EH (cell line): ENCODE measurements at regions not wholly inside any gene's neighbourhood (a gene's known extent, or its start where the extent isn't known, plus 50 kb on each side); places are given as distances from the start of the nearest gene placed in this dataset.
A peak's percentile ranks its signal among the peaks of the same experiment; 100 is the strongest.
"Not testable (repeated sequence)": the region's sequence is repeated elsewhere in the genome, so short reads cannot be mapped to it uniquely, and the experiment has no call there.

Source experiments
- DNase-seq: peaks from one replicate; pipeline ENCODE4 v3.0.0-alpha.2; 2015; ENCODE audit warnings: low read depth

DNA sequence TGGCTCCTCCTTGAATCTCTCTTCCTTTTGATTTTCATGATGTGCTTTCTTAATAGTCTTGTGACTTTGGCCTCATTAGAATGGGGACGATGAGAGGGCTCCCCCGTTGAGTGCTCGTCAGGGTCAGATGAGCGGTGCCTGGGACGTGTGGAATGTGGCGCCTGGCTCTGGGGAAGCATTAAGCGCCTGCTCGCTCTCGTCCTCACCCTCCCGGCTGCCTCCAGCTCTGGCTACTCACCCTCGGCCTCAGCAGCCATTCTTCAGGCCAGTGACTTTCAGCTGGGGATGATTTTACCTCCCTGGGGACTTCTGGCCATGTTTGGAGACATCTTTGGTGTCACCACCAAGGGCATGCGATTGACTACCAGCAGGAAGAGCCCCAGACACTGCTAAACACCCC, 69.7 kb downstream of the RPS6KA4 start:
- DNase-seq: no peak

DNA sequence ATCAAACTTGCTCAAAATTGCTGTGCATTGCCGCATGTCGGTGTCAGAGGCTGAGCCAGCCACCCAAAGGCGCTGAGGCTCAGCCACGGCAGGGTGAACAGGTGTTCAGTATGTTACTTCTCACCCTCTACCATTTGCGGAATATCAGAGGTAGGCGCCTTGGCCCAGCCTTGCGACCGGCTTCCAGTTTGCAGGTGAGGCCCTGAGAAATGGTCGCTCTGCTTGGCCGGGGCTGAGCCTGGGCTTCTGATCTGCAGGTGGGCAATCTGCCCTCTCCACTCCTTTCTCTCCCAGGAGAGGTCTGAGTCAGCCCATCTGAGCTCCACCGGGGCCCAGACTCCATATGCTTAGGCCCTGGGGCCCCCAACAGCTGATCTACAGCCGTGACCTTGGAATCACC, 71.0 kb downstream of the RPS6KA4 start:
- DNase-seq: no peak

DNA sequence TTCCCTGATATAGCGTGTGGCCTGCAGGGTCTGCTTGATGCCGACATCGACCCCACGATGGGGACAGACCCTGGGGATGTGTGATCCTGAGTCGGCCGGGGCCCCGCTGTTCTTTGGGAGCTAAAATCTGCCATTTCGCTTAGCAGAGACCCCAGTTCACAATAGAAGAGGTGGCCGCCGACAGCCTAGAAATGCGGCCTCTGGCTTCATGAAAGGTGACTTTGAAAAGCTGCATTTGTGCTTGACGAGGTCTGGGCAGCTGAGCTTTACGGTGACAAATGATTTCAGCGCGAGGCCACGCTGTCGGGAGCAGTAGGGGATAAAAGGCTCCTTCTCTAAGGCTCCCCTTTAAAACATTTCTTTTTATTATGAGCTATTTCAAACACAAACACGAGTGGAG, 71.7 kb downstream of the RPS6KA4 start:
- DNase-seq: no peak

DNA sequence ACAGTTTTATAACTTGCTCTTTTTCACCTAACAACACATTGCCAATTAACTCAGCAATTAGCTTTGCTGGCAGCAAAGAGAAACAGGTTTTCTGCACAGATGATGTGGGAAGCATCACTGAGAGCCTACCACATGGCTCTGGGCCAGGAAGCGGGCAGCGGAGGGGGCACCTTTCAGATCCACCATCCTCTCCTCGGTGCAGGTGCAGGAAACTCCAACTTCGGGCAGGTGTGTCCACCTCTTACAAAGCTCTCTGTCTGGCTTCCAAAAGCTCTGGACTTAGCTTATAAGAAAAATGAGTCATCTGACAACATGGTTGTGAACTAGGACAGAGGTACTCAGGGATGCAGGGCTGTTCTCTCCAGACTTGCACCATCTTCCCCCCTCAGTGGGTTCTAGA, 77.0 kb downstream of the RPS6KA4 start:
- DNase-seq: no peak

DNA sequence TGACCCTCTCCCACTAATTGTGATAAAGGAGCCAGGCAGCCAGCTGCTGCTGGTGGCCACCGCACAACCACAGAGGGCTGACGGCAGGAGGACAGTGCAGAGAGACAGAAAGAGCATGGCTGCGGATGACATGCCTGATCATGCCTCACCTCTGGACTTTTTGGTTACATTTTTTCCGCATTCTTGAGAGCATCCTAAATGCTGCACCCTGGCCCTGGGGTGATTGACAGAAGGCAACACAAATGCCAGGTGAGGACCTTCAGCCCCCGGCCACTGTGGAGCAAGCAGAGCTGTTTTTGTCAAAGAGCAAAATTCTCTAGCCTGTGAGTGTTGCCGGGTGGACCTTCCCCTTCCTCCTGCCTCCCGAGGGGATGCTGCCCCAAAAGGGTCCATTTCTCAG, 78.5 kb downstream of the RPS6KA4 start:
- DNase-seq: no peak

DNA sequence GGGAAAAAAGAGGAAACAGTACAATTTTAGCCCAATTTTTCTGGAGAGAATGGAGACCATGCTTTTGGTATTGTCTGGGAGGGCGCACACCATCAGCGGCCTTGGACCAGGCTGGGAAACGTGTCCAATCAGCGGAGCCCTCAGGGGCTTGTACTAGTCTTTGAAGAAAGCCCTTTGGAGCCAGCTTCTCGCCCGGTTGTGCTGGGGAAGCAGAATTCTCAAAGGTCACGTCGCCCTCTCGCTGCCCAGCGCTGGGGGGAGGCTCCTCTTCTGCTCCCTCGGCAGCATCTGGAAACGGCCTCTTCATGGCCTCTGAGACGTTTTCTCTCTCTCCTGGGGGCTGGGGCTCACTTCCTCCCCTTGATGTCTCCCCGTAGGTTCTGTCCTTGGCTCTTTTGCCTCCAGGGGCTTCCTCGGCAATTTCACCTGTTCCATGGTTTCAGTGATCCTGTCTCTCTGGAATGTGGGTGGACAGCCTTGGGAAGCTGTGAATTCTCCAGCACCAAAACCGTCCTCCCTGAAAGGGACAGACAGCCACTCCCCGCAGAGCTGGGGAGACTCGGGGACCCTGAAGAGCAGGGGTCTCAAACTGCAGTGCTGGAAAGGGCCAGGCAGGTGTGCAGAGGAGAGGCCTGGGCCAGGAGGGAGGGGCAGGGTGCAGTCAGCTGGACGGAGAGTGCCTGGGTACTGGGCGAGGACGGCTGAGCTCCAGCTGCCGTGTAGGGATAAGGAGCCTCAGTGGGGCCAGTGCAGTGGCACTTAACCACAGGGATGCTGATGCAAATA, 80.2 kb downstream of the RPS6KA4 start:
- no peak for DNase-seq

DNA sequence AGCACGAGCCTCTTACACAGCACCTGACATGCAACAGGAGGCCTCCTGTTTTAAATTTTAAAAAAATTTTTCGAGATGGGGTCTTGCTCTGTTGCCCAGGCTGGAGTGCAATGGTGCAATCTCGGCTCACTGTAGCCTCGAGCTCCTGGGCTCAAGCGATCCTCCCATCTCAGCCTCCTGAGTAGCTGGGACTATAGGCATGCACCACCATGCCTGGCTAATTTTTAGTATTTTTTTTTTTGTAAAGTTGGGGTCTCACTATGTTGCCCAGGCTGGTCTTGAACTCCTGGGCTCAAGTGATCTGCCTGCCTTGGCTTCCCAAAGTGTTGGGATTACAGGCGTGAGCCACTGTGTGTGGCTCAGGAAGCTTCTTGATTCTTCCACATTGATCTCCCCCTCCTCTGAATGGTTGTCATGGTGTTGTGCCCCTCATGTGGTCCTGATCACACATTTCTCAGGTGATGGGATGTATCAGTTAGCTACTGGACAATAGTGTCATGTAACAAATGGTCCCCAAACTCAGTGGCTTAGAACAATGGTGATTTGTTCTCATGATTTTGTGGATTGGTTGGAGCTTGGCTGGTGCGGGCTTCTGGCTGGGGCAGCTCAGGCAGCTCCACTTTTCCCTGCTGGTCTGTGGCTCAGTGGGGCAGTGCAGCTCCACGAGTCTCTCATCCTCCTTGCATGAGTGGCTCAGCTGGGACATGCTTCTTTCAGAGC, 81.0 kb downstream of the RPS6KA4 start:
- DNase-seq: not testable (repeated sequence)

DNA sequence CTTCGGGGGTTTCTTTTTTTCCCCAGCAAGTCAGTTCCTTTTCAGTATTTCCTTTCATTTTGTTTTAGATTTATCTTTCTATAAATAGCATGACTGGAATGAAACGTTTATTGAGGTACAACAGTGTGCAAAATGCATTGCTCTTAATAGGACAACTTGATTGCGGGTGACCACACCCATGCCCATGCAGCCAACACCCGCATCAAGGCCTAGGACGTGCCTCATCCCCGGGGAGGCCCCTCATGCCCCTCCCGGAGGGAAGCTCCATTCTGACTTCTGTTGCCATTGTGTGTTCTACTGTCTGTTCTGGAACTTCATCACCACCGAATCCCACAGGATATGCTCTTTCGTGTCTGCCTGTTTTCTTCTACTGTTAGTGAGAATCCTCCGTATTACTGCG, 82.2 kb downstream of the RPS6KA4 start:
- no peak for DNase-seq

DNA sequence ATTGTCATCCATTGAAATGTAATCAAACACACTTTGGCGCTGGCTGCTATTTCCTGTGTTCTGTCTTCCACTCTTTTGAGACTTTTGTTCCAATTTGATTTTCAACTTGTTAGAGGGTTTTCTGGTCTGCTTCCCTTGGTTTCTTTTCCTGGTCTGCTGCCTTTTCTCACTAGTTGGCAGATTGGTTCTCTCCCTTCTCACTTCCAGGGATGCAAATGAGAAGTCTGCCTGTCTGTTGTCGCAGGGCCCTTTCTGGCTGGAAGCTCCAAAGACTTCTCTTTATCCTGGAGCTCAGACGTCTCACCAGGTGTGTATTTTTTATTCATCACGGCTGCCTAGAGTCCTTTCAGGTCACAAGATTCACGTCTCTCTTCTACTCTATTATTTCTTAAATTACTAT, 84.0 kb downstream of the RPS6KA4 start:
- DNase-seq: no peak

DNA sequence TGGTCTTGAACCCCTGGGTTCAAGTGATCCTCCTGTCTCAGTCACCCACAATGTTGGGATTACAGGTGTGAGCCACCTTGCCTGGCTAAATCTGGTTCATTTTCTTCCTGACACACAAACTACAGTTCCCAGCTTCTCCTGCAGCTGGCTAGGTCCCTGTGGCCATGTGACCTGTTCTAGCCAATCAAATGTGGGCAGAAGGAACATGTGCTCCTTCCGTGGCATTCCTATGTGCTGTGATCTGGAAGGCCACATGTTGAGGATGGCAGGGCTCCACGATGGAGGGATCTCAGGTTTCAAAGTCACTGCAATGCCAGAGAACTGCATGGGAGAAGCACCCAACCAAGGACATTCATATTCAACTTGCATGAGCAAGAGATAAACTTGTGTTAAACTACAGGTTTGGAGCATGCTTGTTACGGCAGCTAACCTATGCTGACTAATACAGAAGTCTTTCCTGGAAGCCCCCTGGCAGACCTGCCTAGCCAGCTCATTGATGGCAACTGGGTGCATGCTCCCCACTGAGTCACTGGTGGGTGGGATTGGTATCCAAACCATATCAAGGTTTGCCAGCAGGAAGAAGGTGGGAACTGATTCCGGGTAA, 86.0 kb downstream of the RPS6KA4 start:
- DNase-seq: peak; percentile 57

DNA sequence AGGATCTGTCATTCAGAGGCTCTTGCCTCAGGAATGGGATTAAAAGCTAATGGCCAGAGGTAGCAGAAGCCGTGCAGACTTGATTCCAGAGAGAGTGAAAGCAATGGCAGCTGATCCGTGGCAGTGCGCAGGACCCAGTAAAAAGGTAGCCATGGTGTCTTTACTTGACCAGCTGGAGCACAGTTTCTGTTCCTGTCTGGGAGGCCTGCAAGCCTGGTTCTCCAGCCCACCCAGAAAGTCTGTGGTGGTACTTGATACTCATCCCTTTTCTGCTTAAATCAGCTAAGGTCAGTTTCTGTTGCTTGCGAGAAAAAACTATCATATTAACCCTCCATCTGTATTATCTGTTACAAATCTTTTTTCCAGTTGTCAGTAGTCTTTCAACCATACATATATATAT, 86.7 kb downstream of the RPS6KA4 start:
- no peak for DNase-seq

DNA sequence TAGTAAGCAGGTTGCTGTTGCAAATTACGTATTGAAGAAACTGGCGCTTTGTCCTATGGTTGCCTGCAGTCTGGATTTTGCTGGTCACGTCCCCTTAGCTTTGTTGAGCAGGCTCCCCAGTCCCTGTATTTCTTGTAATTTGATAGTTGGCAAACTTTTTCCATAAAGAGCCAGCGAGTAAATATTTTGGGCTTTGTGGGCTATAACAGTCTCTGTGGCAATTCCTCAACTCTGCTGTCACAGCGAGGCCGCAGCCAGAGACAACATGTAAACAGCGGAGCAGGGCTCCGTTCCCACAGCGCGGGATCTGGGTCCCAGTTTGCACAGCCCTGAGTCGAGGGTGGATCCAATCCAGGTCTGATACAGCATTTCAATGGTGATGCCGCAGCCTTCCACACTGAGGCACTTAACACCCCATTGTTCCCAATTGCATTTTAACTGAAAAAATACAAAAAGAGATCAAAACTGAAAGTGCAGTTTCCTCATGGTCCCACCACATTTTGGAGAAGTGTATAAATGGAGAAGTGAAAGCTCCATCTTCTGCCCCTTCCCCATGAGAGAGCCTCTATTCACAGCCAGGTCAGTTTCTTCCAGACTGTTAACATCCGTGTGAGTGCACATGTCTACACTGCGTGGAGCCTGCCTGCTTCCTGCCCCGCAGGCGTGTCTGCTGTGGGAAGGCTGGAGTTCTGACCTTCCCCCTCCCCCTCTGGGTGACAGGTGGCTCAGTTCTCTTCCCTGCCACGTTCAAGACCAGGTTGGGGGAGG, 89.1 kb downstream of the RPS6KA4 start:
- peak; percentile 56 for DNase-seq

DNA sequence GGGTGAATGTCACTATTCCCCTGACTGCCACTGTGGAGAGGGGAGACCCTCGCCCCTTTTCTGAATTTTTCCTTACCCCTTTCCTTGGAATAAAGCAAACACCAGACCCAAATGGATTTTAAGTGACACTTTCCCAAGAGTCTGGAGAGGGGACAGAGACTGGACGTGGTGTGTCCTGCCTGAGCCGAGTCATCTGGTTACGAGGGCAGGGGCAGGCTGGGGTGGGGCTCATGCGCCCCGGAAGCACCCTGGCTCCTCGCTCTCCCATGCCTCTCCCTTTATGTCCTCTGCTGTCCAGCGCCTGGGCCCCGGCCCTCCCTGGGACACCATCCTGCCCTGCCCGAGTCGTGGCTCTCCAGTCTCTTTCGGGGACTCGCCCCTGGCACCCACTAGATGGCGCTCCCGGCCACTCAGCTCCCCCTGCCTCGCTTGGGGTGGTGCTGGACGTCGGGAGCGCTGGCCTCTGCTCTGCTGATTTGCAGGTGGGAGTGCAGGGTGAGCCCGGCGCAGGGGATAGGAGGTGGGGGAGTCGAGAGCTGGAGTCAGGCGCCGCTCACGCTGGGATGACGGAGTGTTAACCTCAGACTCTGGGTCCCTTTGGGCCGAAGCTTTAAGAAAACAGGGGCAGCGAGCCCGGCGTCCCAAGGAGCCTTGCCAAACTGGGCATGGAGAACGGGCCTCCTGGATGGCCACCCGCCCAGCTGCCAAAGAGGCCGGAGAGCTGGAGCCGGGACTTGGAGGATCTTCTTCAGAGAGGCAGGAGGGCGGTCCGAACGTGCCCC, 89.8 kb downstream of the RPS6KA4 start:
- DNase-seq: peak; percentile 77

DNA sequence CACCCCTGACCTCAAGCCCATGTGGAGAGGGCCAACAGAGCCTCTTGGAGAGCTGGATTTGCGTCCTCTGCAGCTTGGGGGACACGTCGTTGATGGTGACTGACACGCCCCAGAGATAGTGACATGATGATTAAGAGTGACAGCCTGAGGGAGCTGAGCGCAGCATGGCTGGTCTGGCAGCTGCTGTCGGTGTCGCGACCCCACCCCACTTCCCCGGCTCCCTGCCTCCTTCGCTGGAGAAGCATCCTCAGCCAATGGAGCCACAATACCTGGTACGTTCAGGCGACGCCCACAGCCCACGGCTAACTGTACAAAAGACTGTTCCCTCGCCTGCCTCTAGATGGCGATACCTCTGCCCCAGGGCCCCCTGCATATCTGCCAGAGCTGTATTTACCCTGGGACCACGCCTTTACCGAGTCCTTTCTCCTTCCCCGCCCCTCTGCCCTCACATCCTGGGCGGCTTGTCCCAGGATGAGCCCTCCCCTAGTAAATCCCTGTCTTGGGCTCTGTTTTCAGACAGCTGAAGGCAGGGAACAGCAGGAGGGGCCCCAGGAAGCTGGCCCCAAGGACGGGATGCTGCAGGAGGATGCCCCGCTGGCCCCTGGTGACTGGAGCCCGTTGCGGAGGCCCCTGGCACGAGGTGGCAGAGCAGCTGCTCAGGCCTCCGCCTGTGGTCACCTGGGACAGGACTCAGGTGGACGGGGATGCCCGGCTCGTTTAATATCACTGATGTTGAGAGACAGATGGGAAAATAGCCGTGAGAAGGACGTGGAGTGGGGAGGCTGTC, 90.6 kb downstream of the RPS6KA4 start:
- DNase-seq: peak; percentile 59

DNA sequence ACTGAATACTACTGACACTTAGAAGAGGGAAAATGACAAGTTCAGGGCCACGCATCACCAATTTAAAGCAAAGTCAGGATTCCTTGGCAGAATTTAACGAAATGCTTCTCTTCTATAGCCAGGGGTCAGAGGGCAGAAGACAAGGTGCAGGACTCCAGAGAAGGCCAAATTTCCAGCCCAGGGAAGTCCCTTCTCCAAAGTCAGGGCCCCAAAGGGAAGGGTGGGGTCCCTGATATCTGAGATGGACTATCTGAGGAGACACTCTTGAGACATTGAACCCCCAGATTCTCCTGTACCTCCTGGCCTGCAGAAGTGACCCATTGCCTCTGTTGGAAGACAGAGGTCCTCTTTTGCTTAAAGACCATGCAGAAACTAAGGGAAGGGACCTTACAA, 91.2 kb downstream of the RPS6KA4 start:
- no peak for DNase-seq

DNA sequence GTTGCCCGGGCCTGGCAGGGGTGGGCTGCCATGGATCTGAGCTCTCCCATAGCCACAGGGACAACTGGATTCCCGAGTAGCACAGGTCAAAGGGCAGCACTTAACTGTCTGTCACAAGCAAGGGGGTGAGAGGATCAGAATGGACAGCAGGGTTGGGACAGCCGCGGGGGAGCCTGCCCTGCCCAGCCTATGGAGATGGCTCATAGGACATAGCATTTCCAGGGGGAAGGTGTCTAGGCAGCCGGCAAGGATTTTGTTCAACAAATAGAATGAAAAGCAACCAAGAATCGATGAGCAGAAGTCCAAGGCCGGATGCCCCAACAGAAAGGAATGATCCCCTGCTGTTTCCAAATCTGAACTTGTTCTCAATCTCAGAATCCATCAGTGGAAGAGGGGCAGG, 92.9 kb downstream of the RPS6KA4 start:
- DNase-seq: no peak

DNA sequence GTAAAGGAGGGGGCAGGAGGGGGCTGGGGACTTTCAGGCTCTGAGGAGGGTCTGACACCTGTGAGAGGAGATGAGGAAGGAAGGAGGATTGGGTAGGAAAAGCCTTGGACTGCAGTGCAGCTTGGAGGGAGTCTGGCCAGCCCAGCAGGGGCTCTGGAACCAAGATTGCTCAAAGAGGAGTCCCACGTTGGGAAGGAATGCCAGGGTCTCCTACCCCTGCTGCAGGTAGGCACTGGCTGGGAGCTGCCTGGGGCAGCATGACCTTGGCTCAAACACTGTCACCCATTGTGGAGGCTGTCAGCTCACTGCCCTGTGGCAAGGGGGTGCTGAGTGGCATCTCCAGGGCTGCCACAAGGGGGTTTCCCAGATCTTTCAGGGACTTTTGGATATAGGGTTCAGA, 94.5 kb downstream of the RPS6KA4 start:
- DNase-seq: no peak

DNA sequence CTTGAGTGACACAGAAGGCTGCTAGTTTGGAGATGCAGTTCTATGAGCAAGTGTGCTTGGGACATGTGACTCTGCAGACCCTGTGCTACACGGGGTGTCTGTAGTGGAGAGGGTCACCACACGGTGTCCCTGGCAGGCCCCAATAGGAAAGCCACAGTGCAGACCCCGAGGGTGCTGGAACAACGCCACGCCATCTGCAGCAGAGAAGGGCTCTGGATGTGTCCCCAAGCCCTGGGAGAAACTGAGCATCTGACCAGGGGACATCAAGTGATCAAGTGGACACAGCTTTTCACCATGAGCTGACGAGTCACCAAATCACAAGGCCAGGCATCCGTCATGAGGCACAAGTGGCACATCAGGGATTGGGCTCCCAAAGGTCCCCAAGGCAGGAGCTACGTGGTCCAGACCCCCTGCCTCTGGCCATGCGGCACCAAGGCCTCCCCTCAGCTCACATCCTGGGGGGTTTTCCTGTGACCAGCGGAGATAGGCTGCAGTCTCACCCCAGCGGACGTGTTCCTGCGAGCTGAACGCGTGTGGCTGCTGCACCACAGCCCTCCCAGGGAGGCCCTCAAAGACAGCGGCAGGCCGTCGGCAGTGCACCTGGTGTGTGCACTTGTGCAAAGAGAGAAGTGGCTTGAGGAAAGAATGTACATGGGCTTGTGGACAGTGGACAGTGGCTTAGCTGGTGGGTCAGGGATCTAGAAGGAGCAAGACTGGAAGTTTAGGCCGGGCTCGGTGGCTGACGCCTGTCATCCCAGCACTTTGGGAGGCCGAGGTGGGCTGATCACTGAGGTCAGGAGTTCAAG, 96.7 kb downstream of the RPS6KA4 start:
- DNase-seq: no peak

DNA sequence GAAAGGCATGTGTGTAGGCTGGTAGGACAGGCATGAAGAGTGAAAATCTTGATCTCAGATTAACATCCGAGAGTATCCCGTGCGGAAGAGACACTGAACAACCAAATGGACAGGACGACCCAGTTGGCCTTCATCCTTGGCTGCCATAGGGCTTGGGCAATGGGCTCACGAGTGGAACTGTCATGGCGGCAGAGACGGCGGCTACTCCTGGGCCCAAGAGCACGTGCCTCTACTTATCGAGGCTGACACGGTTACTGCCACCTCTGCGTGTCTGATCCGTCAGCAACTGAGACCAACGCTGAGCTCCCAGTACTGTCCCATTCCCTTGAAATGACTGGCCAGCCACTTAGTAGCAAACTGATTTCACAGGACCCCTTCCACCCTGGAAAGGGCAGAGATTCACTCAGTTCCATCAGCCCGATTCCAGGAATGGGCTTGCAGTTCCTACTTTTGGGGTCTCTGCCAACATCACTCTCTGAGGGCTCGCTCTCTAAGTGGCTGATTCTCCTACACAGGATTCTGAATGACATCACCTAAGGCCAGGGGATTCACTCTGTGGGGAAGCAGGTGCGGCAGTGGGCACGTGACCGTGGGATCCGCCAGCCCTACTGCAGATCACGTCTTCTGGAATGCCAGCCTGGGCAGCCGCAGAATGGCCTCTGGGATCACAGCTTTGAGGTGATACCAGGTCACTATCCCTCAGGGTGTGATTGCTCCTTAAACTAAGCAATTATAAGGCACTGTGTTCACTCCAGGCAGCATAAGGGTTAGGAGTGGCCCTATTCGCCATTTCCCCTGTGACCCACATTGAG, 97.8 kb downstream of the RPS6KA4 start:
- DNase-seq: no peak
